ENCODE measurements at regions not wholly inside any gene's neighbourhood (a gene's known extent, or its start where the extent isn't known, plus 50 kb on each side); places are given as distances from the start of the nearest gene placed in this dataset.

DNA sequence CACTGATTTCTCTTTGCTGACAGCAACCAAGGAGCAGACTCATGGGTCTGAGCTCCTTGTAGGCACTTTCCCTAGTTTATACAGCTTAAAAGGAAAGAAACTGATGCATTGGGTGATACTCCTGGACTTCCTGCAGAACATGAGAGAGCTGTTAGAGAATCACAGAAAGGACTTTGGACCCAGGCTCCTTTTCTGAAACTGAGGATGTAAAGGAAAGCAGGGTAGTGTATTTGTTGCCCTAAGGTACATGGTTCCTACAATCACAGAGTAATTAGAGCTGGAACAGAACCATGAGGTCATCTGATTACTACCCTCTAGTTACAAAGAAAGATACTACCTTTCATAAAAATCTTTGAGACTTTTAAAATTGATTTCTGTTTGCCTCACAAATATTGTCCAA is 477.1 kb upstream of the SPTLC3 start:
- no peaks in the 10 kb centered on the region for H3K36me3 Mint-ChIP-seq
- no peak for TF ChIP-seq TEAD1 (CRISPR knock-in tag; IDR thresholded peaks at IDR 0.05)
- no peak for TF ChIP-seq ELF4 (CRISPR knock-in tag; IDR thresholded peaks at IDR 0.05; ENCODE audit: low read depth)
- TF ChIP-seq MXD4 (CRISPR knock-in tag; IDR thresholded peaks at IDR 0.05; ENCODE audit: borderline replicate concordance): no peak
- no peak for TF ChIP-seq ZNF671 (CRISPR knock-in tag; IDR thresholded peaks at IDR 0.05)
- TF ChIP-seq, protein P1, sequence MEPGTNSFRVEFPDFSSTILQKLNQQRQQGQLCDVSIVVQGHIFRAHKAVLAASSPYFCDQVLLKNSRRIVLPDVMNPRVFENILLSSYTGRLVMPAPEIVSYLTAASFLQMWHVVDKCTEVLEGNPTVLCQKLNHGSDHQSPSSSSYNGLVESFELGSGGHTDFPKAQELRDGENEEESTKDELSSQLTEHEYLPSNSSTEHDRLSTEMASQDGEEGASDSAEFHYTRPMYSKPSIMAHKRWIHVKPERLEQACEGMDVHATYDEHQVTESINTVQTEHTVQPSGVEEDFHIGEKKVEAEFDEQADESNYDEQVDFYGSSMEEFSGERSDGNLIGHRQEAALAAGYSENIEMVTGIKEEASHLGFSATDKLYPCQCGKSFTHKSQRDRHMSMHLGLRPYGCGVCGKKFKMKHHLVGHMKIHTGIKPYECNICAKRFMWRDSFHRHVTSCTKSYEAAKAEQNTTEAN (CRISPR knock-in tag; IDR thresholded peaks at IDR 0.05): no peak
- TF ChIP-seq, protein P2, sequence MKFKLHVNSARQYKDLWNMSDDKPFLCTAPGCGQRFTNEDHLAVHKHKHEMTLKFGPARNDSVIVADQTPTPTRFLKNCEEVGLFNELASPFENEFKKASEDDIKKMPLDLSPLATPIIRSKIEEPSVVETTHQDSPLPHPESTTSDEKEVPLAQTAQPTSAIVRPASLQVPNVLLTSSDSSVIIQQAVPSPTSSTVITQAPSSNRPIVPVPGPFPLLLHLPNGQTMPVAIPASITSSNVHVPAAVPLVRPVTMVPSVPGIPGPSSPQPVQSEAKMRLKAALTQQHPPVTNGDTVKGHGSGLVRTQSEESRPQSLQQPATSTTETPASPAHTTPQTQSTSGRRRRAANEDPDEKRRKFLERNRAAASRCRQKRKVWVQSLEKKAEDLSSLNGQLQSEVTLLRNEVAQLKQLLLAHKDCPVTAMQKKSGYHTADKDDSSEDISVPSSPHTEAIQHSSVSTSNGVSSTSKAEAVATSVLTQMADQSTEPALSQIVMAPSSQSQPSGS (CRISPR knock-in tag; IDR thresholded peaks at IDR 0.05; ENCODE audit: borderline replicate concordance, low read depth): no peak
- TF ChIP-seq, protein P3, sequence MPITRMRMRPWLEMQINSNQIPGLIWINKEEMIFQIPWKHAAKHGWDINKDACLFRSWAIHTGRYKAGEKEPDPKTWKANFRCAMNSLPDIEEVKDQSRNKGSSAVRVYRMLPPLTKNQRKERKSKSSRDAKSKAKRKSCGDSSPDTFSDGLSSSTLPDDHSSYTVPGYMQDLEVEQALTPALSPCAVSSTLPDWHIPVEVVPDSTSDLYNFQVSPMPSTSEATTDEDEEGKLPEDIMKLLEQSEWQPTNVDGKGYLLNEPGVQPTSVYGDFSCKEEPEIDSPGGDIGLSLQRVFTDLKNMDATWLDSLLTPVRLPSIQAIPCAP (CRISPR knock-in tag; IDR thresholded peaks at IDR 0.05): no peak
- TF ChIP-seq, protein P4, sequence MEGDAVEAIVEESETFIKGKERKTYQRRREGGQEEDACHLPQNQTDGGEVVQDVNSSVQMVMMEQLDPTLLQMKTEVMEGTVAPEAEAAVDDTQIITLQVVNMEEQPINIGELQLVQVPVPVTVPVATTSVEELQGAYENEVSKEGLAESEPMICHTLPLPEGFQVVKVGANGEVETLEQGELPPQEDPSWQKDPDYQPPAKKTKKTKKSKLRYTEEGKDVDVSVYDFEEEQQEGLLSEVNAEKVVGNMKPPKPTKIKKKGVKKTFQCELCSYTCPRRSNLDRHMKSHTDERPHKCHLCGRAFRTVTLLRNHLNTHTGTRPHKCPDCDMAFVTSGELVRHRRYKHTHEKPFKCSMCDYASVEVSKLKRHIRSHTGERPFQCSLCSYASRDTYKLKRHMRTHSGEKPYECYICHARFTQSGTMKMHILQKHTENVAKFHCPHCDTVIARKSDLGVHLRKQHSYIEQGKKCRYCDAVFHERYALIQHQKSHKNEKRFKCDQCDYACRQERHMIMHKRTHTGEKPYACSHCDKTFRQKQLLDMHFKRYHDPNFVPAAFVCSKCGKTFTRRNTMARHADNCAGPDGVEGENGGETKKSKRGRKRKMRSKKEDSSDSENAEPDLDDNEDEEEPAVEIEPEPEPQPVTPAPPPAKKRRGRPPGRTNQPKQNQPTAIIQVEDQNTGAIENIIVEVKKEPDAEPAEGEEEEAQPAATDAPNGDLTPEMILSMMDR (IDR thresholded peaks at IDR 0.05): no peak
- no peak for TF ChIP-seq RORB (CRISPR knock-in tag; IDR thresholded peaks at IDR 0.05)
- no peak for TF ChIP-seq TEAD4 (CRISPR knock-in tag; IDR thresholded peaks at IDR 0.05)
- TF ChIP-seq, protein P5, sequence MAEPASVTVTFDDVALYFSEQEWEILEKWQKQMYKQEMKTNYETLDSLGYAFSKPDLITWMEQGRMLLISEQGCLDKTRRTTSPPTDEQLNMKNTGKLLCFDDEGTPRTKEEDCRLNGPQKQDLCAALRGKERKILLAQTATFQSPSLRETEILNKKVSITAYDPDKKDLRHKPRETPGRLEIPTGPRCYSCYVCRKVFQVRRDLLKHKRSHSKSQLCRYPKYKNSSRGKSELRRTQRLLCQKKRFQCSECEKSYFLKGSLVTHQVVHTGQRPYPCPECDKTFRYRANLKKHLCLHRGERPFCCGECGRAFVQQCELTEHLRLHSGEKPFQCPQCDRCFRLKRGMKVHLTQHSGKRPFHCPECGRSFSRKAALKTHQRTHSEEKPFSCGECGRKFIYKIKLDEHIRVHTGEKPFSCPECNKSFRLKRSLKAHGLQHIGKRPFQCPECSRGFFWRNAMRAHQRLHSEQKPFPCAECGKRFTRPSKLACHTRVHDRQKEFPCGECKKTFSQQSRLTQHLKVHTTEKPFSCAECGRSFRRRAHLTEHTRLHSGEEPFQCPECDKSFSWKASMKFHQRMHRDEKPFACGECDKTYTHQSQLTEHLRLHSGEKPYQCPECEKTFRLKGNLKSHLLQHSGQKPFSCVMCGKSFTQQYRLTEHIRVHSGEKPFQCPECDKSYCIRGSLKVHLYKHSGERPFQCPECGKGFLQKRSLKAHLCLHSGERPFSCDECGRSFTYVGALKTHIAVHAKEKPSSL (CRISPR knock-in tag; conservative IDR thresholded peaks at IDR 0.05): no peak
- no peak for TF ChIP-seq TCF7 (CRISPR knock-in tag; IDR thresholded peaks at IDR 0.05; ENCODE audit: low read depth)
- TF ChIP-seq FOXJ3 (CRISPR knock-in tag; IDR thresholded peaks at IDR 0.05; ENCODE audit: borderline replicate concordance): no peak
- TF ChIP-seq, protein P6, sequence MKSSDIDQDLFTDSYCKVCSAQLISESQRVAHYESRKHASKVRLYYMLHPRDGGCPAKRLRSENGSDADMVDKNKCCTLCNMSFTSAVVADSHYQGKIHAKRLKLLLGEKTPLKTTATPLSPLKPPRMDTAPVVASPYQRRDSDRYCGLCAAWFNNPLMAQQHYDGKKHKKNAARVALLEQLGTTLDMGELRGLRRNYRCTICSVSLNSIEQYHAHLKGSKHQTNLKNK (CRISPR knock-in tag; IDR thresholded peaks at IDR 0.05): no peak
- TF ChIP-seq, protein P7, sequence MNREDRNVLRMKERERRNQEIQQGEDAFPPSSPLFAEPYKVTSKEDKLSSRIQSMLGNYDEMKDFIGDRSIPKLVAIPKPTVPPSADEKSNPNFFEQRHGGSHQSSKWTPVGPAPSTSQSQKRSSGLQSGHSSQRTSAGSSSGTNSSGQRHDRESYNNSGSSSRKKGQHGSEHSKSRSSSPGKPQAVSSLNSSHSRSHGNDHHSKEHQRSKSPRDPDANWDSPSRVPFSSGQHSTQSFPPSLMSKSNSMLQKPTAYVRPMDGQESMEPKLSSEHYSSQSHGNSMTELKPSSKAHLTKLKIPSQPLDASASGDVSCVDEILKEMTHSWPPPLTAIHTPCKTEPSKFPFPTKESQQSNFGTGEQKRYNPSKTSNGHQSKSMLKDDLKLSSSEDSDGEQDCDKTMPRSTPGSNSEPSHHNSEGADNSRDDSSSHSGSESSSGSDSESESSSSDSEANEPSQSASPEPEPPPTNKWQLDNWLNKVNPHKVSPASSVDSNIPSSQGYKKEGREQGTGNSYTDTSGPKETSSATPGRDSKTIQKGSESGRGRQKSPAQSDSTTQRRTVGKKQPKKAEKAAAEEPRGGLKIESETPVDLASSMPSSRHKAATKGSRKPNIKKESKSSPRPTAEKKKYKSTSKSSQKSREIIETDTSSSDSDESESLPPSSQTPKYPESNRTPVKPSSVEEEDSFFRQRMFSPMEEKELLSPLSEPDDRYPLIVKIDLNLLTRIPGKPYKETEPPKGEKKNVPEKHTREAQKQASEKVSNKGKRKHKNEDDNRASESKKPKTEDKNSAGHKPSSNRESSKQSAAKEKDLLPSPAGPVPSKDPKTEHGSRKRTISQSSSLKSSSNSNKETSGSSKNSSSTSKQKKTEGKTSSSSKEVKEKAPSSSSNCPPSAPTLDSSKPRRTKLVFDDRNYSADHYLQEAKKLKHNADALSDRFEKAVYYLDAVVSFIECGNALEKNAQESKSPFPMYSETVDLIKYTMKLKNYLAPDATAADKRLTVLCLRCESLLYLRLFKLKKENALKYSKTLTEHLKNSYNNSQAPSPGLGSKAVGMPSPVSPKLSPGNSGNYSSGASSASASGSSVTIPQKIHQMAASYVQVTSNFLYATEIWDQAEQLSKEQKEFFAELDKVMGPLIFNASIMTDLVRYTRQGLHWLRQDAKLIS (CRISPR knock-in tag; IDR thresholded peaks at IDR 0.05; ENCODE audit: borderline replicate concordance): no peak
- no peak for TF ChIP-seq RELA (CRISPR knock-in tag; IDR thresholded peaks at IDR 0.05; ENCODE audit: borderline replicate concordance)
- TF ChIP-seq NFE2L1 (CRISPR knock-in tag; IDR thresholded peaks at IDR 0.05): no peak
- TF ChIP-seq, protein P8, sequence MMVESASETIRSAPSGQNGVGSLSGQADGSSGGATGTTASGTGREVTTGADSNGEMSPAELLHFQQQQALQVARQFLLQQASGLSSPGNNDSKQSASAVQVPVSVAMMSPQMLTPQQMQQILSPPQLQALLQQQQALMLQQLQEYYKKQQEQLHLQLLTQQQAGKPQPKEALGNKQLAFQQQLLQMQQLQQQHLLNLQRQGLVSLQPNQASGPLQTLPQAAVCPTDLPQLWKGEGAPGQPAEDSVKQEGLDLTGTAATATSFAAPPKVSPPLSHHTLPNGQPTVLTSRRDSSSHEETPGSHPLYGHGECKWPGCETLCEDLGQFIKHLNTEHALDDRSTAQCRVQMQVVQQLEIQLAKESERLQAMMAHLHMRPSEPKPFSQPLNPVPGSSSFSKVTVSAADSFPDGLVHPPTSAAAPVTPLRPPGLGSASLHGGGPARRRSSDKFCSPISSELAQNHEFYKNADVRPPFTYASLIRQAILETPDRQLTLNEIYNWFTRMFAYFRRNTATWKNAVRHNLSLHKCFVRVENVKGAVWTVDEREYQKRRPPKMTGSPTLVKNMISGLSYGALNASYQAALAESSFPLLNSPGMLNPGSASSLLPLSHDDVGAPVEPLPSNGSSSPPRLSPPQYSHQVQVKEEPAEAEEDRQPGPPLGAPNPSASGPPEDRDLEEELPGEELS (CRISPR knock-in tag; IDR thresholded peaks at IDR 0.05): no peak
- TF ChIP-seq, protein P9, sequence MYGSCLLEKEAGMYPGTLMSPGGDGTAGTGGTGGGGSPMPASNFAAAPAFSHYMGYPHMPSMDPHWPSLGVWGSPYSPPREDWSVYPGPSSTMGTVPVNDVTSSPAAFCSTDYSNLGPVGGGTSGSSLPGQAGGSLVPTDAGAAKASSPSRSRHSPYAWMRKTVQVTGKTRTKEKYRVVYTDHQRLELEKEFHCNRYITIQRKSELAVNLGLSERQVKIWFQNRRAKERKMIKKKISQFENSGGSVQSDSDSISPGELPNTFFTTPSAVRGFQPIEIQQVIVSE (CRISPR knock-in tag; IDR thresholded peaks at IDR 0.05; ENCODE audit: borderline replicate concordance): no peak
- no peak for TF ChIP-seq SOX15 (CRISPR knock-in tag; IDR thresholded peaks at IDR 0.05)
- no peak overlapping the region for H3K27ac Mint-ChIP-seq
- DNase-seq (ENCODE audit: low spot score): no peak
- ChIA-PET POLR2A (no interaction called here), CTCF (no interaction called here)
- no peak overlapping the region for H3K4me3 Mint-ChIP-seq
- ATAC-seq: no peak
- no peaks in the 10 kb centered on the region for H3K27me3 Mint-ChIP-seq (ENCODE audit: low read depth)
- peaks cover 4% of the 10 kb centered on the region; the same call in 1 of the 2 replicates for H3K9me3 Mint-ChIP-seq
- H3K4me1 Mint-ChIP-seq: peaks cover 10% of the 10 kb centered on the region

All from WTC11 (cell line).